Activated naive CD4-positive, alpha-beta T cell treated with anti-CD3 and anti-CD28 coated beads, Interleukin-2, amount 50 U/mL, for 24 hours (primary cell): ENCODE measurements at regions not wholly inside any gene's neighbourhood (a gene's known extent, or its start where the extent isn't known, plus 50 kb on each side); places are given as distances from the start of the nearest gene placed in this dataset.

Experiments used
- H3K27ac Mint-ChIP-seq: one replicate; pipeline ENCODE4 v1.8.0; 2021; ENCODE audit warnings: mild to moderate bottlenecking, mixed read lengths
- H3K27me3 Mint-ChIP-seq: one replicate; pipeline ENCODE4 v1.8.0; 2021; ENCODE audit warnings: mixed read lengths
- H3K36me3 Mint-ChIP-seq: one replicate; pipeline ENCODE4 v1.8.0; 2021; ENCODE audit warnings: mixed read lengths
- H3K4me1 Mint-ChIP-seq: one replicate; pipeline ENCODE4 v1.8.0; 2021; ENCODE audit warnings: mixed read lengths
- H3K4me3 Mint-ChIP-seq: one replicate; pipeline ENCODE4 v1.8.0; 2021; ENCODE audit warnings: mild to moderate bottlenecking, mixed read lengths
- H3K9me3 Mint-ChIP-seq: one replicate; pipeline ENCODE4 v1.8.0; 2021; ENCODE audit warnings: mixed read lengths

- H3K9me3 Mint-ChIP-seq, result no peaks in the 10 kb centered on the region
- H3K4me3 Mint-ChIP-seq, result no peak overlapping the region
- no peaks in the 10 kb centered on the region for H3K27me3 Mint-ChIP-seq
- no peak overlapping the region for H3K27ac Mint-ChIP-seq
- H3K36me3 Mint-ChIP-seq, result no peaks in the 10 kb centered on the region
- H3K4me1 Mint-ChIP-seq, result no peaks in the 10 kb centered on the region
These were observed 153.9 kb downstream of the TEX29 start for GRCh38 chr13:111474136-111475002.

- Mint-ChIP-seq H3K36me3 (no peaks in the 10 kb centered on the region), H3K4me1 (no peaks in the 10 kb centered on the region), H3K9me3 (no peaks in the 10 kb centered on the region), H3K27ac (no peak overlapping the region), H3K27me3 (no peaks in the 10 kb centered on the region), H3K4me3 (no peak overlapping the region)
These were observed 155.0 kb downstream of the TEX29 start for GRCh38 chr13:111475488-111475887.

- Mint-ChIP-seq H3K4me1 (no peaks in the 10 kb centered on the region), H3K27me3 (no peaks in the 10 kb centered on the region), H3K4me3 (no peak overlapping the region), H3K36me3 (no peaks in the 10 kb centered on the region), H3K9me3 (no peaks in the 10 kb centered on the region), H3K27ac (no peak overlapping the region)
These were observed 155.8 kb downstream of the TEX29 start for GRCh38 chr13:111476197-111476596.

DNA sequence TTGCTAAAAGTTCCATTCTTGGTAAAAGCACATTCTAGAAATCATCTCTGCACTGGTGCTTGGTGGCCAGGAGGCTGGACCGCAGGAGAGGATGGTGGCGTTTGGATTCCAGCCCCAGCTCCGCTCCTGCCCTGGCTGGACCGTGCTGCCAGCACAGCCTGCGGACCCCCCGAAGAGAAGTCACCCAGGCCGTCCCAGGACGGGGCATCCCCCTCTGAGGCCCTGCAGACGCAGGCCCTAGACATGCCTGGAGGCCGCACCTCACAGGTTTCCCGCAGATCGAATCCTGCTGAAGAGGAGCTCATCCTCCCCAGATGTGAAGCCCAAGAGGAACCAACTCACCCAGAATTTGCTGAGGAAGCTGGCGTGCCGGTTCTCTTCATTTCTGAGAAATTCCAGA is 159.0 kb downstream of the TEX29 start:
- Mint-ChIP-seq H3K27me3 (no peaks in the 10 kb centered on the region), H3K4me1 (no peaks in the 10 kb centered on the region), H3K9me3 (no peaks in the 10 kb centered on the region), H3K4me3 (no peak overlapping the region), H3K36me3 (no peaks in the 10 kb centered on the region), H3K27ac (no peak overlapping the region)

DNA sequence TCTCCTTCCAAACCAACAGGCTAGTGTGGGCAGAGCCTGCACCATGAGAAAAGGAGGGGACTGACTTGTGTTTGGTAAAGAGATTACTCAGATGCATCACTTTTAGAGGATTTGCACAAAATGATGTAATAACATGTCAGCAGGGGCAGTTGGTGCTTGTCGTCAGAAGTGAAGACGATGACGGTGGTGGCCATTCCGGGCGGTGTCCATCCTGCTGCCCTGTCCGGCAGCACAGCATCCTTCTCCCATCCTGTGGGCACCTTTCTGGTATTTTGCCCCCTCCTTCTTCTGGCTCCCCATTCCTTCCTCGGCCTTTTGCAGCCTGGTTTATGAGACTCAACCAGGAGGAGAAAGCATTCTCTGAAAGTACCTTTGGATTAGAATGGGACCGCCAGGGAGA is 160.1 kb downstream of the TEX29 start:
- no peaks in the 10 kb centered on the region for H3K36me3 Mint-ChIP-seq
- no peaks in the 10 kb centered on the region for H3K4me1 Mint-ChIP-seq
- no peaks in the 10 kb centered on the region for H3K27me3 Mint-ChIP-seq
- H3K27ac Mint-ChIP-seq, result no peak overlapping the region
- H3K9me3 Mint-ChIP-seq, result no peaks in the 10 kb centered on the region
- H3K4me3 Mint-ChIP-seq, result no peak overlapping the region

GRCh38 chr13:111480976-111481375 is 160.5 kb downstream of the TEX29 start:
- Mint-ChIP-seq H3K4me1 (no peaks in the 10 kb centered on the region), H3K27me3 (peaks cover 3% of the 10 kb centered on the region)

GRCh38 chr13:111482126-111482525 is 161.7 kb downstream of the TEX29 start:
- H3K27ac Mint-ChIP-seq, result no peak overlapping the region
- H3K9me3 Mint-ChIP-seq, result peaks cover under 1% of the 10 kb centered on the region
- H3K4me1 Mint-ChIP-seq, result no peaks in the 10 kb centered on the region
- H3K36me3 Mint-ChIP-seq, result no peaks in the 10 kb centered on the region
- no peak overlapping the region for H3K4me3 Mint-ChIP-seq
- peaks cover 3% of the 10 kb centered on the region for H3K27me3 Mint-ChIP-seq

More at GRCh38 chr13:111480976-111481375, 160.5 kb downstream of the TEX29 start:
- H3K36me3 Mint-ChIP-seq, result no peaks in the 10 kb centered on the region
- peak overlapping the region; percentile 46 for H3K27ac Mint-ChIP-seq
- H3K4me3 Mint-ChIP-seq, result no peak overlapping the region
- no peaks in the 10 kb centered on the region for H3K9me3 Mint-ChIP-seq

DNA sequence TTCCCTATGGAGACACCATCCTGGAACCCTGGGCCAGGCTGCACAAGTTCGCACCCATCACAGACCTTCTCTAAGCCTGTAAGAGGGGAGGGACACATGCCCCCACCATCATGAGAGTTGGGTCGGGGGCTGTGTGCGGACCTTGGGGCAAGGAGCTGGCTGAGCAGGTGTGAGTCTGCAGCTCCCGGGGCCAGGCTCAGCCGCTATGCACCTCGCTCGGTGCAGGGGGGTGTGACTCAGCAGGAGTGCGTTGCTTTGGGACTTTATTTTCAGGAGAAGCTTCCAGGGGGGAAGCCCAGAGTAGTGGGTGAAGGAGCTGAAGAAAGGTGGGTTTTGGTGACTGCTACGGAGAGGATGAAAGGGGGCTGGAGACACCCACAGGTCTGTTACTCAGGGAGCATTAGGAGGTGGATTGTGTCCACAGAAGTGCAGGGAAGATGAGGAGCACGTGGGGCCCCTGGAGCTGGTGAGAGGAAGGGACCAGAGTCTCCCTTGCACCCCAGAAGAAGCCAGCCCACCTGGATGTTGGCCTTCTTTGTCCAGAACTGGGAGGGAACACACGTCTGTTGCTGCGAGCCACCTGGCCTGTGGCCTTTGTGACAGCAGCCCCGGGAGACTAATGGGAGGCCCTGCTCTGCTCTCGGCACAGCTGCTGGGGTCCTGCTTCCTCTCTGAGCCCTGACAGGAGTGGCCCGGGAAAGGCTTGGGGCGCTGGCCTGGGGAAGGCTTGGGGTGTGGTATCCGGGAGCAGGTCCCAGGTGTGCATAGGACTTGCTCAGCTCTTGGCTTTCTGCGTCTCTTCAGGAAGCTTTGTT is 162.6 kb downstream of the TEX29 start:
- H3K4me1 Mint-ChIP-seq, result no peaks in the 10 kb centered on the region
- H3K4me3 Mint-ChIP-seq, result no peak overlapping the region
- peak overlapping the region; percentile 17 for H3K27ac Mint-ChIP-seq
- no peaks in the 10 kb centered on the region for H3K36me3 Mint-ChIP-seq
- H3K27me3 Mint-ChIP-seq, result peaks cover 3% of the 10 kb centered on the region
- H3K9me3 Mint-ChIP-seq, result peaks cover 6% of the 10 kb centered on the region

DNA sequence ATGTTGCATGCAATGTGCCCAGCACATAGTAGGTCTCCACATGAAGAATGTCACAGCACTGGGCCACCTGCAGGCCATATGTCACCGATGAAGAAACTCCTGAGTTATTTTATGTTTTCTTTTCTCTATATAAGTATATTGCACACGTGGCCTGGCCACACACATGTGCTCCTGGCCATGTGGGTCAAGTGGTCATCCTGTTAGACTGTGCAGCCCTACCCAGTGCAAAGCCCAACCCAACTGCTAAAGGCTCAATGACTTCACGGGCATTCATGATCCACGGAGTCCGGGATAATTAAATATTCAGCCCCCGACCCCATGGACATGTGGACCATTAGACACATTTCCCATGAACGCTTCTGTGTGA is 163.2 kb downstream of the TEX29 start:
- Mint-ChIP-seq H3K27me3 (peaks cover 3% of the 10 kb centered on the region), H3K27ac (no peak overlapping the region), H3K9me3 (peaks cover 6% of the 10 kb centered on the region), H3K36me3 (no peaks in the 10 kb centered on the region), H3K4me3 (no peak overlapping the region), H3K4me1 (no peaks in the 10 kb centered on the region)

GRCh38 chr13:111484141-111484925 is 163.9 kb downstream of the TEX29 start:
- H3K27ac Mint-ChIP-seq, result no peak overlapping the region
- H3K4me1 Mint-ChIP-seq, result no peaks in the 10 kb centered on the region
- H3K36me3 Mint-ChIP-seq, result no peaks in the 10 kb centered on the region
- H3K9me3 Mint-ChIP-seq, result peaks cover 6% of the 10 kb centered on the region
- peaks cover 3% of the 10 kb centered on the region for H3K27me3 Mint-ChIP-seq
- H3K4me3 Mint-ChIP-seq, result no peak overlapping the region

- no peak overlapping the region for H3K27ac Mint-ChIP-seq
- H3K4me1 Mint-ChIP-seq, result no peaks in the 10 kb centered on the region
- peaks cover 3% of the 10 kb centered on the region for H3K27me3 Mint-ChIP-seq
- H3K9me3 Mint-ChIP-seq, result peaks cover 6% of the 10 kb centered on the region
- no peaks in the 10 kb centered on the region for H3K36me3 Mint-ChIP-seq
- H3K4me3 Mint-ChIP-seq, result no peak overlapping the region
These were observed 164.5 kb downstream of the TEX29 start for GRCh38 chr13:111484959-111485358.

GRCh38 chr13:111485491-111486250 is 165.2 kb downstream of the TEX29 start:
- Mint-ChIP-seq H3K27ac (no peak overlapping the region), H3K9me3 (peaks cover 6% of the 10 kb centered on the region), H3K4me1 (no peaks in the 10 kb centered on the region), H3K4me3 (no peak overlapping the region), H3K27me3 (peaks cover 3% of the 10 kb centered on the region), H3K36me3 (no peaks in the 10 kb centered on the region)

DNA sequence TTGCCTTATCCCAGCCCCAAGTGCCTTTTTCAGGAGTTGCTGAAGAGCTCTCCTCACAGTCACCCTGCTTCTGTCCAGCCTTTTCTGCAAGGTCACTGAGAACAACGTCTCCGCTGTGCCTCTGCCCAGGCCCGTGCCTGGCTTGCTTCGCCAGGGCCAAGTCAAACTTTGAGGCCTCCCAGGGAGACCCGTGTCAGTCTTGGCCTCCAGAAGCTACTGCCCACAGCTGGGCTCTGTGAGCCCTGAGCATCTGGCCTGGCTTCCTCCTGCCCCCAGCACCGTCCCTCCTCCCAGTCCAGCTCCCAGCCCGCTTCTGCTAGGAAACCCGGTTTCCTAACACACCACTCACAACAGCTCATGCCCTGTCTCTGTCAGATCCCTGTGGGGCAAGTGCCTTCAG is 165.9 kb downstream of the TEX29 start:
- H3K4me1 Mint-ChIP-seq, result no peaks in the 10 kb centered on the region
- H3K27ac Mint-ChIP-seq, result no peak overlapping the region
- peaks cover 6% of the 10 kb centered on the region for H3K9me3 Mint-ChIP-seq
- H3K4me3 Mint-ChIP-seq, result no peak overlapping the region
- peaks cover 3% of the 10 kb centered on the region for H3K27me3 Mint-ChIP-seq
- no peaks in the 10 kb centered on the region for H3K36me3 Mint-ChIP-seq

DNA sequence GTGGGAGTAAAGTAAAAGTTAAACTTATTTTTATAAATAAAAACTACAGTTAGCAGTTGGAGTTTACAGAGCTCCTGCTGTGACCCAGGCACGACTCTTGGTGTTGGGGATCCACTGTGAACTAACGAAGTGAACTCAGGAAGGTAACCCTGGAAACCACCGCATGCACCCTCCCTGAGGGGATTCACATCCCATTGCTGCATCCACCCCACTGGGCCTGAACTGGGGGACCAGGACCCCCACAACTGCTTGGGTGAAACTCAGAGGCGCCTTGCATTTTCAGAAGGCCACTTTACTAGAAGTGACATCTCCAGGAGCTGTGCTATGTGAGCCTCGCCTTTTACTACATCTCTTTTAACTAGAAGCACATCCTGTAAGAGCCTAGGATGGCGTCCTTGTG is 166.4 kb downstream of the TEX29 start:
- H3K9me3 Mint-ChIP-seq, result peaks cover 6% of the 10 kb centered on the region
- no peaks in the 10 kb centered on the region for H3K4me1 Mint-ChIP-seq
- no peak overlapping the region for H3K27ac Mint-ChIP-seq
- H3K4me3 Mint-ChIP-seq, result no peak overlapping the region
- peaks cover 3% of the 10 kb centered on the region for H3K27me3 Mint-ChIP-seq
- H3K36me3 Mint-ChIP-seq, result no peaks in the 10 kb centered on the region
